ENCODE measurements at regions not wholly inside any gene's neighbourhood (a gene's known extent, or its start where the extent isn't known, plus 50 kb on each side); places are given as distances from the start of the nearest gene placed in this dataset.

GRCh38 chr13:59409634-59410200 lies 754.0 kb downstream of the DIAPH3 start:
- TF ChIP-seq ZNF70 (CRISPR knock-in tag; IDR thresholded peaks at IDR 0.05) = no peak
- TF ChIP-seq PATZ1 (CRISPR knock-in tag; IDR thresholded peaks at IDR 0.05; ENCODE audit: borderline replicate concordance) = no peak
- no peak for TF ChIP-seq ARNTL (CRISPR knock-in tag; IDR thresholded peaks at IDR 0.05; ENCODE audit: borderline replicate concordance, low read depth)
- no peak for TF ChIP-seq ISL1 (CRISPR knock-in tag; IDR thresholded peaks at IDR 0.05)
- TF ChIP-seq BACH2 (CRISPR knock-in tag; IDR thresholded peaks at IDR 0.05; ENCODE audit: borderline replicate concordance) = no peak
- TF ChIP-seq ZNF565 (CRISPR knock-in tag; conservative IDR thresholded peaks at IDR 0.05; ENCODE audit: low read depth) = no peak
- TF ChIP-seq CREB5 (CRISPR knock-in tag; IDR thresholded peaks at IDR 0.05; ENCODE audit: low read depth) = no peak
- TF ChIP-seq TOX (CRISPR knock-in tag; IDR thresholded peaks at IDR 0.05; ENCODE audit: borderline replicate concordance) = no peak
- TF ChIP-seq TCF4 (CRISPR knock-in tag; IDR thresholded peaks at IDR 0.05; ENCODE audit: borderline replicate concordance) = no peak
- no peak for TF ChIP-seq ZFP30 (CRISPR knock-in tag; IDR thresholded peaks at IDR 0.05)
- no peak for TF ChIP-seq ZNF8 (CRISPR knock-in tag; IDR thresholded peaks at IDR 0.05)
- no peak for TF ChIP-seq ZFP3 (CRISPR knock-in tag; IDR thresholded peaks at IDR 0.05)
- no peak for TF ChIP-seq POU6F1 (CRISPR knock-in tag; IDR thresholded peaks at IDR 0.05; ENCODE audit: borderline replicate concordance, low read depth)
- TF ChIP-seq RARB (CRISPR knock-in tag; IDR thresholded peaks at IDR 0.05) = no peak

Measured in SK-N-SH treated with all-trans-retinoic acid at 6 μM for 48 hours (cell line).